Suprapubic skin (tissue), 4 donors: ENCODE measurements at regions not wholly inside any gene's neighbourhood (a gene's known extent, or its start where the extent isn't known, plus 50 kb on each side); places are given as distances from the start of the nearest gene placed in this dataset.

Experiments used
- EP300 ChIP-seq: sonication (generic); formaldehyde crosslinking; IDR thresholded peaks from one replicate; pipeline ENCODE4 v1.6.1; 2017; ENCODE audit warnings: antibody characterized with exemption
- POLR2A ChIP-seq, 2 donors: fragments of 450-650 bp; IDR thresholded peaks; one replicate each; pipeline ENCODE4 v1.6.1; 2017; ENCODE audit warnings: antibody characterized with exemption in 2 of 2, mild to moderate bottlenecking in 2 of 2, moderate library complexity in 2 of 2
- POLR2AphosphoS5 ChIP-seq, 3 donors: sonication (generic); formaldehyde crosslinking; IDR thresholded peaks; one replicate each; pipeline ENCODE4 v1.6.1; 2017; ENCODE audit warnings: antibody characterized with exemption in 3 of 3
- TF ChIP-seq, protein P1 (sequence below), 2 donors: fragments of 200-600 bp in 1 of 2; fragments of 450-650 bp in 1 of 2; sonication (generic) in 1 of 2; IDR thresholded peaks; one replicate each; pipeline ENCODE4 v1.5.1; 2016 to 2019; ENCODE audit warnings: antibody characterized with exemption in 2 of 2, mild to moderate bottlenecking in 1 of 2, moderate library complexity in 1 of 2

DNA sequence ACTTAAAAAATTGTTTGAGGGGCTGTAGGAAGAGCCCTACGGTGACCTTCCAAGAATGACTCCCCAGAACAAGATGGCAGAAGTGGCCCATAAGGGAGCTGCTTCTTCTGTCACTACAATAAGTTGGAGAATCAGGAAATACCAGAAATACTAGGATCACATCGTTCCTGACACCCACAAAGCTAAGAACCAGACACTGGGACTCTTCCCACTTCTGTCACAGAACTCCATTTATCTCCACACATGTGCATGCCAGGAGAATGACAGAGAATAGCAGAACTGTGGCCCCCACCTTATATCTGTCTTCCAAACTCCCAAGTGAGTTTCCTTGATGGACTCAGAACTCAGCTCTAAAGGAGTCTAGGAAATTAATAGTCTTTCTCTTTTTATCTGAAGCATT lies 54.6 kb upstream of the UBR2 start:
- no peak for TF ChIP-seq POLR2A (IDR thresholded peaks at IDR 0.05)
- TF ChIP-seq, protein P1, sequence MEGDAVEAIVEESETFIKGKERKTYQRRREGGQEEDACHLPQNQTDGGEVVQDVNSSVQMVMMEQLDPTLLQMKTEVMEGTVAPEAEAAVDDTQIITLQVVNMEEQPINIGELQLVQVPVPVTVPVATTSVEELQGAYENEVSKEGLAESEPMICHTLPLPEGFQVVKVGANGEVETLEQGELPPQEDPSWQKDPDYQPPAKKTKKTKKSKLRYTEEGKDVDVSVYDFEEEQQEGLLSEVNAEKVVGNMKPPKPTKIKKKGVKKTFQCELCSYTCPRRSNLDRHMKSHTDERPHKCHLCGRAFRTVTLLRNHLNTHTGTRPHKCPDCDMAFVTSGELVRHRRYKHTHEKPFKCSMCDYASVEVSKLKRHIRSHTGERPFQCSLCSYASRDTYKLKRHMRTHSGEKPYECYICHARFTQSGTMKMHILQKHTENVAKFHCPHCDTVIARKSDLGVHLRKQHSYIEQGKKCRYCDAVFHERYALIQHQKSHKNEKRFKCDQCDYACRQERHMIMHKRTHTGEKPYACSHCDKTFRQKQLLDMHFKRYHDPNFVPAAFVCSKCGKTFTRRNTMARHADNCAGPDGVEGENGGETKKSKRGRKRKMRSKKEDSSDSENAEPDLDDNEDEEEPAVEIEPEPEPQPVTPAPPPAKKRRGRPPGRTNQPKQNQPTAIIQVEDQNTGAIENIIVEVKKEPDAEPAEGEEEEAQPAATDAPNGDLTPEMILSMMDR (IDR thresholded peaks at IDR 0.05): no peak
- no peak for TF ChIP-seq EP300
- TF ChIP-seq POLR2AphosphoS5 (IDR thresholded peaks at IDR 0.05): no peak
